GM12892 (cell line): ENCODE measurements at regions not wholly inside any gene's neighbourhood (a gene's known extent, or its start where the extent isn't known, plus 50 kb on each side); places are given as distances from the start of the nearest gene placed in this dataset.

Experiments used
- POLR2A ChIP-seq: IDR thresholded peaks from 2 replicates; pipeline ENCODE4 v1.6.1; 2011; ENCODE audit warnings: low read depth, low read length, control low read depth
- POLR2AphosphoS5 ChIP-seq: IDR thresholded peaks from 2 replicates; pipeline ENCODE4 v1.6.1; 2011; ENCODE audit warnings: low read depth, low read length, control low read depth
- TAF1 ChIP-seq: IDR thresholded peaks from 2 replicates; pipeline ENCODE4 v1.6.1; 2011; ENCODE audit warnings: low read depth, mild to moderate bottlenecking, control low read depth, low read length, borderline replicate concordance

DNA sequence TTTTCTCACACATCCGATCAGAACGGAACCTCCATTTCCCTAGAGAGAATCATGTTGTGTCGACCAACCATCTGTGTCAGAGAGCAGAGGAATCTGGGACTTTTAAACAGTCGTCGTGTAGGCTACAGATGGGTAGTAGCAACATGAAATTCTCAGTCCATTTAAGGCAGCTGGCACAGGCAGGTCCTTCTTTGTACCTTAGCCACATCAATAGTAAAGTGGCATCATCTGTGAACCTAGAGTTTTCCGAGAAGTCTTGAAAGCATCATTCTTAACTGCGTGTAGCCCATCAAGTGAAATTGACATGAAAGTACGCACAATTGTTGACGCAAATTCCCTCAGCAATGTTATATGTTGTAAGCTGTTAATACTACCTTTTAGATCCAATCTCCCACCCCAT lies 114.5 kb upstream of the GRM7 start:
- TF ChIP-seq POLR2AphosphoS5 (no peak), POLR2A (no peak), TAF1 (no peak)
